HG02763 (cell line): ENCODE measurements at regions not wholly inside any gene's neighbourhood (a gene's known extent, or its start where the extent isn't known, plus 50 kb on each side); places are given as distances from the start of the nearest gene placed in this dataset.
"Not testable (repeated sequence)": the region's sequence is repeated elsewhere in the genome, so short reads cannot be mapped to it uniquely, and the experiment has no call there.

Source experiments
- ATAC-seq: cut with Tn5 transposase; IDR thresholded peaks from one replicate; pipeline ENCODE4 v1.9.1; 2021; ENCODE audit warnings: mild to moderate bottlenecking, moderate library complexity; ENCODE audit not compliant: unreplicated experiment

DNA sequence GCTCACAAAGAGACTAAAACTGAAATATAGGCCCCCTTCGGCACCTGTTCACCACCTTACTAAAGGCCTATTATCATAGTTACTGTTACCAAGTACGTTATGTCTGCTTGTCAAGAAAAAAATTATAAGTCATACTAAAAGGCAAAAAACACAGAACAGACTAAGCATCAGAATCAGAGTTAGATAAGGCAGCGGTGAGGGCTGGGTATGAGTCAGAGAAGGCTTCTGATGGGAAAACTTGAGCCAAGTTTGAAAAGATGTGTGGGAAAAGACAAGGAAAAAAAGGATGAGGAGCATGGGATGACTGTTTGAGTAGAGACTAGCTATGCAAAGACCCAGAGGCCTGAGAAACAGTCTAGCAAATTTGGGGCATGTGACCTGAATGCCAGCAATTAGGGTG lies 387.2 kb upstream of the SGO1 start:
- ATAC-seq: no peak

GRCh38 chr3:20572473-20572872 lies 386.5 kb upstream of the SGO1 start:
- no peak for ATAC-seq

GRCh38 chr3:20569310-20569709 lies 383.3 kb upstream of the SGO1 start:
- ATAC-seq: no peak

GRCh38 chr3:20564966-20565365 lies 379.0 kb upstream of the SGO1 start:
- ATAC-seq: no peak

GRCh38 chr3:20563985-20564384 lies 378.0 kb upstream of the SGO1 start:
- ATAC-seq: no peak

GRCh38 chr3:20563251-20563650 lies 377.2 kb upstream of the SGO1 start:
- no peak for ATAC-seq

DNA sequence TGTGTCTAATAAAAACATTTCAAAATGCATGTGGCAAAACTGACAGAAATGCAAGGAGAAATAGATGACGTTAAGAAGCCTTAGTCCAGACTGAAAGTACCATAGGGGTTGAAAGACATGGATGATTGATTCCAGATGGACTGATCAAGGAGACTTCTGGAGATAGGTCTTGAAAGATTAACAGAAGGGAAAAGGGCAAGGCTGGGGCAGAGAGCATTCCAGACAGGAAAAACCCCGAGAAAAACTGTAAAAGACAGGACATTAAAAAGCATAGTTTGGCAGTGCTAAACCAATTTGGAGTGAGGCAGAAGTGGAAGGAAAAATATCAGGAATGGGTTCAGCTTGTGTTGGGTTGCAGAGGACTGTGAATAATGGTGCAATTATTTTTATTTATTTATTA lies 375.2 kb upstream of the SGO1 start:
- ATAC-seq: no peak

DNA sequence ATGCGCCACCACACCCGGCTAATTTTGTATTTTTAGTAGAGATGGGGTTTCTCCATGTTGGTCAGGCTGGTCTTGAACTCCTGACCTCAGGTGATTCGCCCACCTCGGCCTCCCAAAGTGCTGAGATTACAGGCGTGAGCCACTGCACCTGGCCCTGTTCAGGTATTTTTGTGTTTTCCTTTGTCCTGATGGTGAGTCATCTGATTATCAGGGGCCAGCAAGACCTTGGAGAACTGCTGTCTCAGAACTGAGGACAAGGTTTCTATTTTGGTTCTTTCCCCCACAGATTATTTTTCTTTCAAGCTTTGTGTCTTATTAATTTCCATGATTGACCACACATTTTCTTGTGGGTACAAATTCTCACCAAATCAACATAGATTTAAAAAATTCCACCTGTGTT lies 374.4 kb upstream of the SGO1 start:
- ATAC-seq: not testable (repeated sequence)

GRCh38 chr3:20558161-20558560 lies 372.2 kb upstream of the SGO1 start:
- no peak for ATAC-seq

DNA sequence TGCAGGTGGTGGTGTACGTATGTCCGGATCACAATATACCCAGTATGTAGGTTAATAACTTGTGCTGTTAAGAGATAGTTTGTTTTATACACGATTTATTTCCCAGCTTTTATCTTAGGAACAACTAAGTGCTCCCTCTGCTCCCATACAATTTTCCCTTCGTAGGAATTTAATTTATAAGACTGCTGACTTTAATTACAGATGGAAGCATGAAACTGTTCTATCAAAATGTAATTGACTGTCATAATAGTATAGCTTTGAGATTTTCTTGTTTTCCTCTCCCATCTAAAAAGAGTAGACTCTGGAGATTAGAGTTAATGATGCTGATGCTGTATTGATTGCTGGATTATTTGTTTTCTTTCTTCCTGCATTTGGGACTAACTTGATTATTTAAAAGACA lies 370.7 kb upstream of the SGO1 start:
- no peak for ATAC-seq

- ATAC-seq: no peak
Measured at GRCh38 chr3:20552605-20553275, 366.7 kb upstream of the SGO1 start.

DNA sequence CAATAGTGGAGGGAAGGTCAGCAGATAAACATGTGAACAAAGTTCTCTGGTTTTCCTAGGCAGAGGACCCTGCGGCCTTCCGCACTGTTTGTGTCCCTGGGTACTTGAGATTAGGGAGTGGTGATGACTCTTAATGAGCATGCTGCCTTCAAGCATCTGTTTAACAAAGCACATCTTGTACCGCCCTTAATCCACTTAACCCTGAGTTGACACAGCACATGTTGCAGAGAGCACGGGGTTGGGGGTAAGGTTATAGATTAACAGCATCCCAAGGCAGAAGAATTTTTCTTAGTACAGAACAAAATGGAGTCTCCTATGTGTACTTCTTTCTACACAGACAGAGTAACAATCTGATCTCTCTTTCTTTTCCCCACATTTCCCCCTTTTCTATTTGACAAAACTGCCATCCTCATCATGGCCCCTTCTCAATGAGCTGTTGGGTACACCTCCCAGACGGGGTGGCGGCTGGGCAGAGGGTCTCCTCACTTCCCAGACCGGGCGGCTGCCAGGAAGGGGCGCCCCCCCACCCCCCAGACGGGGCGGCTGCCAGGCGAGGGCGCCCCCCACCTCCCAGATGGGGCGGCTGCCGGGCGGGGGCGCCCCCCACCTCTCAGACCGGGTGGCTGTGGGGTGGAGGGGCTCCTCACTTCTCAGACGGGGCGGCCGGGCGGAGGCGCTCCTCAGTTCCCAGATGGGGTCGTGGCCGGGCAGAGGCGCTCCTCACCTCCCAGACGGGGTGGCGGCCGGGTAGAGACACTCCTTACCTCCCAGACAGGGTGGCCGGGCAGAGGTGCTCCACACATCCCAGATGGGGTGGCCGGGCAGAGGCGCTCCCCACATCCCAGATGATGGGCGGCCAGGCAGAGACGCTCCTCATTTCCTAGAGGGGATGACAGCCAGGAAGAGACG lies 361.6 kb upstream of the SGO1 start:
- not testable (repeated sequence) for ATAC-seq

GRCh38 chr3:20546636-20547035 lies 360.6 kb upstream of the SGO1 start:
- ATAC-seq: no peak

GRCh38 chr3:20543535-20544226 lies 357.7 kb upstream of the SGO1 start:
- ATAC-seq: no peak

DNA sequence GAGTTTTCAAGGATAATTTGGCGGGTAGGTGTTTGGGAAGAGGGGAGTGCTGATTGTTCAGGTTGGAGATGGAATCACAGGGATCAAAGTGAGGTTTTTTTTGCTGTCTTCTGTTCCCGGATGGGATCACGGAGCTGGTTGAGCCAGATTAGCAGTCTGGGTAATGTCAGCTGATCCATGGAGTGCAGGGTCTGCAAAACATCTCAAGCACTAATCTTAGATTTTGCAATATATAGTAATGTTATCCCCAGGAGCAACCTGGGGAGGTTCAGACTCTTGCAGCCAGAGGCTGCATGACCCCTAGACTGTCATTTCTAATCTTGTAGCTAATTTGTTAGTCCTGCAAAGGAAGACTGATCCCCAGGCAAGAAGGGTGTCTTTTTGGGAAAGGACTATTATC lies 354.1 kb upstream of the SGO1 start:
- ATAC-seq: no peak

GRCh38 chr3:20539666-20540065 lies 353.7 kb upstream of the SGO1 start:
- ATAC-seq: no peak

DNA sequence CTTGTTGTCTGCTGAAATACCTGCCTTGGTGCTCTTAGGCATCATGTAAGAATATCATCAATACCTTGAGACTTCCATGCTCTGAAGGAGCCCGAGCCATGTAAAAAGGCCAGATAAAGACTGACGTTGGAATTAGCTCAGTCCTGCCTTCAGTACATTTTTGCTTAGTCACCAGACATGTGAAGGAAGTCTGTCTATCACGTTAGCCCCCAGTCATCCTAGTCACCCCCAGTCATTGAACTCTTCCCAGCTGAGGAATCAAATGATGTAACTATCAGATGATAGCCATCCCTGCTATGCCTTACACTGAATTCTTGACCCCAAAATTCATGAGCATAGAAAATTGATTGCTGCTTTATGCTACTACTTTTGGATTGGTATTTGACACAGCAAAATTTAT lies 351.2 kb upstream of the SGO1 start:
- ATAC-seq: no peak

DNA sequence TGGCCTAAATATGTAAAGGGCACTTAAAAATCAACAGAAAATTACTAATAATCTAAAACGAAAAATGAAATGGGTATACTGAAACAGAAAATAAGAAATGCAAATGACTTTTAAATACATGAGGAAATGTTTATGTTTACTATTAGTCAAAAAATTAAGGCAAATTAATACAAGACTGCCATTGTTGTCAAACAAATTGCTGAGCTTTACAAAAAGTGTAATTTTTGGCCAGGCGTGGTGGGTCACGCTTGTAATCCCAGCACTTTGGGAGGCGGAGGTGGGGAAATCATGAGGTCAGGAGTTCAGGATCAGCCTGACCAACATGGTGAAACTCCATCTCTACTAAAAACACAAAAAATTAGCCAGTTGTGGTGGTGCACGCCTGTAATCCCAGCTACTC lies 343.9 kb upstream of the SGO1 start:
- no peak for ATAC-seq

DNA sequence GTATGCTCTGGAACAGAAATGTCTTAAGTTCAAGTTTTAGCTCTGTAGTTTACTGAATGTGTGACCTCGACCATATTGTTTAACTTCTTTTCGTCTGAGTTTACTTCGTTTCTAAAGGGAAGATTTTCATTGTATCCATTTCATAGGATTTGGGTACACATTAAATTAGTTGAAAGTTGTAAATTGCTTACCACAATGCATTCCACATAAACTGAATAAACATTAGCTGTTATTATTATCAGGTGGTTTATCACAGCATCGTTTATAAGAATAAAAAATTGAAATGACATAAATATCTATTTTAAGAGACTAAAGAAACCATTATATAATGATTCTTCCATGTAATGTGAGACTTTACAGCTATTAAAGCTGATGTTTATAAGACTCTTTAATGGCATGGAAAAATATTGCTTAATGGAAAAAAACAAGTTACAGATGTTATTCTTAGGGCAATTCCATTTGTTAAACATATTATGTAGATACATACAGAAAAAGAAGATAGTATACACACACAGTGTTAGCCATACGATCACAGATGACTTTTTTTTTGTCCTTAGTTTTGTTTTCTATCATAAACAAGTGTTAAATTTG lies 342.3 kb upstream of the SGO1 start:
- ATAC-seq: no peak

GRCh38 chr3:20527368-20527767 lies 341.4 kb upstream of the SGO1 start:
- ATAC-seq: no peak

DNA sequence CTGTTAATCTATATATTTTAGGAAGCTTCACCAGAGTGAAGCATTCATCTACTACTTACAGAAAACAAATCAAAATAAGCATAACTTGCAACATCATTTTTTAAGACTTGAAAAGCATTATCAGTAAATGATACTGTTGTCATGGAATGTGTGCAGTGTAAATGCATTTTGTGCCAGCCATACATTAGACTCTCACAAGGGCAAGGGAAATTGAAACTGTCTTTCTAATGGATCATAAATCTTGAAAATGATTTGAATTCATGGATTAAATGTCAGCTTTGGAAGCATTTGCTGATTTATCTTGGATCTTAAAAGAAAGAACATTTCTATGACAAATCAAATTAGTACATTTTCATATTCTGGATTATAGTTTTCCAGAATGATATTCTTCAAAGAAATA lies 338.3 kb upstream of the SGO1 start:
- no peak for ATAC-seq
